GM12892 (cell line): ENCODE measurements at regions not wholly inside any gene's neighbourhood (a gene's known extent, or its start where the extent isn't known, plus 50 kb on each side); places are given as distances from the start of the nearest gene placed in this dataset.

Experiments used
- POLR2A ChIP-seq: IDR thresholded peaks from 2 replicates; pipeline ENCODE4 v1.6.1; 2011; ENCODE audit warnings: low read depth, low read length, control low read depth
- POLR2AphosphoS5 ChIP-seq: IDR thresholded peaks from 2 replicates; pipeline ENCODE4 v1.6.1; 2011; ENCODE audit warnings: low read depth, low read length, control low read depth

DNA sequence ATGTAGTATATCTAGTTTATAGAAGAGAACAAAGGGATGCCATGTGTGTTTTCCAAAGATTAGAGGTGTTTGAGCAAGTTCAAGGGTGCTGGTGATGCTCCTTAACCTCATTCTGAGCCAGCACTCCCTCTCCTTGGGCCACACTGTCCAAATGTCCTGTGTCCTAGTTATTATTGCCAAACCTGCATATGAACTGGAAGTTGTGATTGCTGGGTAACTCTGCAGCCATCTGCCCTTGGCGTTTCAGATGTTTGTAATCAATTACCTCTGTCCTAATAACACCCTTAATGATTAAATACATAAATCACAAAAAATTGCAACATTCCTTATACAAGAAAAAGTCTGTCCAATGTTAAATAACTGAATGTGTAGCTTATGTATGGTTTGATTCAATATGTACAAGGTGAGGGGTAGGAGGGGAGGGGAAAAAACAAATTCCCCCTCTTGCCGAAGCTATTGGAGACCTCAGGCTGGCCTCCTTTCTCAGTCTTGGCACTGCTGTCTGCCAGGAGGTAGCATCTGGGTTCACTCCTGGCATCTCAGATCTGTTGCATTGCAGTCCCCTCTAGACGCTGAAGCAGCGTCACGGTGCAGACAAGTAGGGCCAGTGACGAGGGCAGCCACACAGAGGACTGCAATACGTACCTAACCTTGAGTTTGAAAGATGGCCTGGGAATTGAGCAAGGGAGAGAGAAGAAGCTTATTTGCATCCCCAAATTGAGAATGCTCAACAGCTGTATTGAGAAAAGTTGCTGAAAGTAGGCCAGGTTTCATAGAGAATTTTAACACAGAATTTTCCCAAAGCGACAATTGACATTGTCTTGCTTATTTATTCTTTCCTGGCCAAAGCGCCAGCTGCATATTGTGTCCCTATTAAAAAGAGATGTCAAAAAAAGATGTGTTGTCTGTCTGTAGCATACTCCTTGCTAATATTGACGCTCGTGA lies 89.6 kb upstream of the ARHGAP32 start:
- TF ChIP-seq POLR2A (no peak), POLR2AphosphoS5 (no peak)
